GM19023 (cell line): ENCODE measurements at regions not wholly inside any gene's neighbourhood (a gene's known extent, or its start where the extent isn't known, plus 50 kb on each side); places are given as distances from the start of the nearest gene placed in this dataset.

ENCODE experiments used
- ATAC-seq: cut with Tn5 transposase; IDR thresholded peaks from one replicate; pipeline ENCODE4 v1.9.1; 2021; ENCODE audit warnings: mild to moderate bottlenecking, moderate library complexity; ENCODE audit not compliant: unreplicated experiment

DNA sequence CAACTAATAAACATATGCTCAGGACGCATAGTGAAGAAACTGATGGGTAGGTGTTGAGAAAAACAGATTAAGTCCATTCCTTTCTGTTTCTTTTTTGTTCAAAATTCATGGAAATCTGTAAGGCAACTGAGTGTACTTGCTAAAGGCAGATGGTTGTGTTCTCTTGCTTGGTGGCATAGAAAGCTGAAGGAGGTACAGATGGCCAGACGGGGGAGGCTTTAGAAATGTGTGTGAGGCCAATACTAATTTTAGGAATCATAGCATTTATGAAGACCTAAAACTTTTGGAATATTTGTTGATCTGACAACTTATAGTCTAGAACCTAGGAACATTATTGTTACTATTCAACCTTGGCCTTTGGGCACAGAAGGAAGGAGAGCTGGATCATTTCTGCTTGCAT lies 56.8 kb upstream of the EMCN start:
- ATAC-seq: no peak

DNA sequence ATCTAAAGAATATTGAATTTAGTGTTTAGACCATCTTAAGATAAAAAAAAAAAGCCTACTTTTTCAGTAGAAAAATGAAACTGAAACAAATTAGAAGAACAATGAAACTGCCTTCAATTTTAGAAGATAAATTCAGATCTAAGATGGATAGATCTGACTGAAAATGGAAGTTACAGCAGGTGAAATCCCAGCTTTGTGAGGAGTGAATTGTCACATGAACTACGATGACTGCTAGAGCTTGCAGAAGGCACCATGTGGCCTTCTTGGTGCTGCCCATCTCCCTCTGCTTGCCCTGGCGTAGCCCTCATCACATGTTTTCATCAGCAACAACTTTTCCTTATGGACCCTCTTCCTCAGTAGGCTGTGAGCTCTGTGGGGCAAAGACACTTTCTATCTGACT lies 51.4 kb upstream of the EMCN start:
- peak; percentile 64 for ATAC-seq
